Endodermal cell (in vitro differentiated cells): ENCODE measurements at regions not wholly inside any gene's neighbourhood (a gene's known extent, or its start where the extent isn't known, plus 50 kb on each side); places are given as distances from the start of the nearest gene placed in this dataset.

ENCODE experiments used
- DNase-seq: peaks from one replicate; pipeline ENCODE4 v3.0.0-alpha.2; 2017
- H3K27ac ChIP-seq: 2 replicates; pipeline ENCODE4 v1.5.1; 2013; ENCODE audit warnings: mild to moderate bottlenecking, low read depth, low read length, moderate library complexity
- H3K27me3 ChIP-seq: 2 replicates; pipeline ENCODE4 v1.6.1; 2013; ENCODE audit warnings: mild to moderate bottlenecking, low read length, moderate library complexity; ENCODE audit not compliant: insufficient read depth, control insufficient read depth, poor library complexity, severe bottlenecking
- H3K36me3 ChIP-seq: 2 replicates; pipeline ENCODE4 v1.7.0; 2013; ENCODE audit warnings: mild to moderate bottlenecking, low read length, moderate library complexity; ENCODE audit not compliant: control insufficient read depth, insufficient read depth
- H3K4me1 ChIP-seq: one replicate; pipeline ENCODE4 v1.7.0; 2013; ENCODE audit warnings: low read length; ENCODE audit not compliant: control insufficient read depth, insufficient read depth
- H3K4me3 ChIP-seq: 2 replicates; pipeline ENCODE4 v1.5.1; 2013; ENCODE audit warnings: mild to moderate bottlenecking, low read length, moderate library complexity
- H3K9ac ChIP-seq: 2 replicates; pipeline ENCODE4 v1.6.1; 2013; ENCODE audit warnings: mild to moderate bottlenecking, low read length, moderate library complexity; ENCODE audit not compliant: poor library complexity, severe bottlenecking; ENCODE audit errors: extremely low read depth
- H3K9me3 ChIP-seq: 2 replicates; pipeline ENCODE4 v1.6.1; 2013; ENCODE audit warnings: mild to moderate bottlenecking, low read length, moderate library complexity; ENCODE audit not compliant: control insufficient read depth
- H3K27ac Mint-ChIP-seq: 2 replicates; pipeline ENCODE4 v1.8.0; 2020; ENCODE audit warnings: mixed read lengths
- H3K27me3 Mint-ChIP-seq: 2 replicates; pipeline ENCODE4 v1.8.0; 2021; ENCODE audit warnings: mild to moderate bottlenecking, mixed read lengths; ENCODE audit not compliant: insufficient read depth
- H3K36me3 Mint-ChIP-seq: 2 replicates; pipeline ENCODE4 v1.8.0; 2020; ENCODE audit warnings: low read depth, mixed read lengths
- H3K4me1 Mint-ChIP-seq: 2 replicates; pipeline ENCODE4 v1.8.0; 2020; ENCODE audit warnings: mixed read lengths
- H3K4me3 Mint-ChIP-seq: 2 replicates; pipeline ENCODE4 v1.8.0; 2020; ENCODE audit warnings: mild to moderate bottlenecking, moderate library complexity, mixed read lengths
- H3K9me3 Mint-ChIP-seq: 2 replicates; pipeline ENCODE4 v1.8.0; 2020; ENCODE audit warnings: mild to moderate bottlenecking, mixed read lengths
- WGBS, 2 experiments: methylation state at CpG; one replicate each; pipeline versions ENCODE4 v1.1.5 to v1.1.7; 2013; ENCODE audit warnings: missing lambda C conversion rate in 2 of 2, mixed read lengths in 1 of 2; ENCODE audit not compliant: insufficient coverage in 1 of 2, insufficient read length in 1 of 2; 5-methylcytosine and 5-hydroxymethylcytosine counted together
- TF ChIP-seq, protein P1 (sequence below): fragments of 200-600 bp; sonication (generic); conservative IDR thresholded peaks from 2 replicates; pipeline ENCODE4 v1.5.0; 2021; ENCODE audit warnings: antibody characterized with exemption, mild to moderate bottlenecking

DNA sequence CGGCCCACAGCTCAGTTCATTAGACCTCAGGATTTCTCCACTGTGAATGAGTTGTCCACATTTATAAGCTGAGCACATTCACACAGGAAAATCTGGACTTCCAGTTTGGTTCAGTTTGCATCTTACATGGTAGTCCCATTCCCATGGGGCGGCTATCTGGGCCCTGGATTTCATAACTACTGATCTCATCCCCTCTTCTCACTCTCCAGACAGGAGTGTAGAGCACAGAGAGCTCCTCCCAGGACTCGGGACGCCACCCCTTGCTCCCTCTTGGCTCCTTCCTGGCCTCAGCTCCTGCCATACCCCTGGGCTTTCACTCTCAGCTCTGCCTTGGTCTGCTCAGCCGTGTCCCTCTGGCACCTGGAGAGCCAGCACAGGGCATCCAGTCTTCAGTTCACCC lies 117.6 kb upstream of the TCERG1L start:
- no peaks in the 10 kb centered on the region for H3K4me1 ChIP-seq
- WGBS, 2 experiments: 79 to 92% methylated on average over 2 to 5 of the region's 5 CpGs

DNA sequence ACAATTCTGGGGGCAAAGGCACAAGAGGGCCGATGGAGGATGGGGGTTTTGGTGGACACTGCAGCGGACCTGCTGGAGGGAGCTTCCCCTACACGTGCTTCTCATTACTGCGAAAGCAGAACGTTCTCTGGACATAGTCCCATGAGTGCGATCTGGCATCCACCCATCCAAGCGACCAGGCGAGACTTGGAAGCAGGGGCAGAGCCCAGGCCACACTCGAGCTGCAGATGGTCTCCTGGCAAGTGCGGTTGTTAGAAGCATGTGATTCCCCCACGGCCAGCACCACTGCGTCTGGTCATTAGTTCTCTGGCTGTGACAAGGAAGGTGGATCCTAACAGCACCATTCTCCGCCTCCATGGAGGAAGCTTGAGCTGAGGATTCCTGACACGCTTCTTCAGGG lies 118.4 kb upstream of the TCERG1L start:
- H3K9me3 Mint-ChIP-seq: no peaks in the 10 kb centered on the region
- WGBS, 2 experiments: 88 to 91% methylated on average over 12 to 14 of the region's 14 CpGs

More for the DNA sequence above, 117.6 kb upstream of the TCERG1L start:
- H3K4me1 Mint-ChIP-seq: no peaks in the 10 kb centered on the region
- no peak overlapping the region for H3K4me3 Mint-ChIP-seq
- H3K36me3 Mint-ChIP-seq: no peaks in the 10 kb centered on the region
- no peak overlapping the region for H3K27ac Mint-ChIP-seq
- H3K4me3 ChIP-seq: no peak overlapping the region
- no peaks in the 10 kb centered on the region for H3K27me3 ChIP-seq
- H3K27ac ChIP-seq: no peak overlapping the region
- no peaks in the 10 kb centered on the region for H3K27me3 Mint-ChIP-seq
- no peak overlapping the region for H3K9ac ChIP-seq
- no peaks in the 10 kb centered on the region for H3K9me3 Mint-ChIP-seq
- no peak for DNase-seq
- H3K36me3 ChIP-seq: no peaks in the 10 kb centered on the region
- no peaks in the 10 kb centered on the region for H3K9me3 ChIP-seq
- TF ChIP-seq, protein P1, sequence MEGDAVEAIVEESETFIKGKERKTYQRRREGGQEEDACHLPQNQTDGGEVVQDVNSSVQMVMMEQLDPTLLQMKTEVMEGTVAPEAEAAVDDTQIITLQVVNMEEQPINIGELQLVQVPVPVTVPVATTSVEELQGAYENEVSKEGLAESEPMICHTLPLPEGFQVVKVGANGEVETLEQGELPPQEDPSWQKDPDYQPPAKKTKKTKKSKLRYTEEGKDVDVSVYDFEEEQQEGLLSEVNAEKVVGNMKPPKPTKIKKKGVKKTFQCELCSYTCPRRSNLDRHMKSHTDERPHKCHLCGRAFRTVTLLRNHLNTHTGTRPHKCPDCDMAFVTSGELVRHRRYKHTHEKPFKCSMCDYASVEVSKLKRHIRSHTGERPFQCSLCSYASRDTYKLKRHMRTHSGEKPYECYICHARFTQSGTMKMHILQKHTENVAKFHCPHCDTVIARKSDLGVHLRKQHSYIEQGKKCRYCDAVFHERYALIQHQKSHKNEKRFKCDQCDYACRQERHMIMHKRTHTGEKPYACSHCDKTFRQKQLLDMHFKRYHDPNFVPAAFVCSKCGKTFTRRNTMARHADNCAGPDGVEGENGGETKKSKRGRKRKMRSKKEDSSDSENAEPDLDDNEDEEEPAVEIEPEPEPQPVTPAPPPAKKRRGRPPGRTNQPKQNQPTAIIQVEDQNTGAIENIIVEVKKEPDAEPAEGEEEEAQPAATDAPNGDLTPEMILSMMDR: no peak

DNA sequence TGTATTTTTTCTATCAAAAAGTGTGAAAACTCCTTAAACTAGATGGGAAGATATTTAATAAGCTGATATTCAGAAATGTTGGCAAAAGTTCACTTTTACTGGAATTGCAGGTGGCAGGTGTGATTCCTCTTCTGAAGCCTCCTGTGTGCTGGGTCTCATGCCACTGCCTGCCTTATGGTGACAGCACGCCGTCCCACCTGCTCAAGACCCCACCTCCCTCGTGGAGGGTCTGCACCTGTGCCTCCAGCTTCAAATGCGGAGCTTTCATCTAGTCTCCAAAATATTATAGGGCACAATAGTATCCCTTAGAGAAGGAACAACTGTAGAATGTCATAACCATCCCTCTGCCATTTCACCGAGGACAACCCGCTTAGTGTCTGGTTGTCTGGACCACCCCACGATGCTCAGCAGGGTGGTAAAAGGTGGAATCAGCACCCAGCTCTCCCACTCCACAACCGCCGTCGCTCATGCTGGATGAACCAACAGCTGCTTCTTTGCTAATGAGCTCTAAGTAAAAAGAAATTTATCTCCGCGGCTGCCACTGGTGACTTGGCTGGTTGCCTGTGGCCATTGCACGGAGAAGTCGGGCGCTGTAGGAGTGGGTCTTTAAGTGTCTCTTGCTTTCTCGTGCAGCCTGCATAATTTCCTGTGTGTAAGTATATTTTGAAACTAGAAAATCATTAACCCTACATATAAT lies 119.3 kb upstream of the TCERG1L start:
- H3K4me1 Mint-ChIP-seq: no peaks in the 10 kb centered on the region
- TF ChIP-seq, protein P1: no peak
- no peak overlapping the region for H3K4me3 Mint-ChIP-seq
- DNase-seq: no peak
- H3K27ac ChIP-seq: no peak overlapping the region
- H3K9ac ChIP-seq: no peak overlapping the region
- WGBS, 2 experiments: 93 to 94% methylated on average over 2 to 15 of the region's 16 CpGs
- no peak overlapping the region for H3K27ac Mint-ChIP-seq
- H3K4me3 ChIP-seq: no peak overlapping the region
- H3K36me3 ChIP-seq: no peaks in the 10 kb centered on the region
- H3K27me3 ChIP-seq: no peaks in the 10 kb centered on the region
- H3K9me3 ChIP-seq: no peaks in the 10 kb centered on the region
- H3K36me3 Mint-ChIP-seq: no peaks in the 10 kb centered on the region
- H3K27me3 Mint-ChIP-seq: no peaks in the 10 kb centered on the region
- no peaks in the 10 kb centered on the region for H3K9me3 Mint-ChIP-seq
- H3K4me1 ChIP-seq: no peaks in the 10 kb centered on the region

More for the DNA sequence above, 118.4 kb upstream of the TCERG1L start:
- TF ChIP-seq, protein P1: no peak
- Histone ChIP-seq H3K27ac (no peak overlapping the region), H3K36me3 (no peaks in the 10 kb centered on the region), H3K4me3 (no peak overlapping the region), H3K9ac (no peak overlapping the region), H3K4me1 (no peaks in the 10 kb centered on the region), H3K27me3 (no peaks in the 10 kb centered on the region), H3K9me3 (no peaks in the 10 kb centered on the region)
- H3K4me3 Mint-ChIP-seq: no peak overlapping the region
- H3K36me3 Mint-ChIP-seq: no peaks in the 10 kb centered on the region
- H3K27ac Mint-ChIP-seq: no peak overlapping the region
- no peaks in the 10 kb centered on the region for H3K27me3 Mint-ChIP-seq
- DNase-seq: no peak
- H3K4me1 Mint-ChIP-seq: no peaks in the 10 kb centered on the region
